ENCODE measurements at regions not wholly inside any gene's neighbourhood (a gene's known extent, or its start where the extent isn't known, plus 50 kb on each side); places are given as distances from the start of the nearest gene placed in this dataset.

GRCh38 chr4:100124715-100125114, 65.6 kb downstream of the DDIT4L start:
- TF ChIP-seq POLR2A (IDR thresholded peaks at IDR 0.05): no peak
- TF ChIP-seq, protein P1, sequence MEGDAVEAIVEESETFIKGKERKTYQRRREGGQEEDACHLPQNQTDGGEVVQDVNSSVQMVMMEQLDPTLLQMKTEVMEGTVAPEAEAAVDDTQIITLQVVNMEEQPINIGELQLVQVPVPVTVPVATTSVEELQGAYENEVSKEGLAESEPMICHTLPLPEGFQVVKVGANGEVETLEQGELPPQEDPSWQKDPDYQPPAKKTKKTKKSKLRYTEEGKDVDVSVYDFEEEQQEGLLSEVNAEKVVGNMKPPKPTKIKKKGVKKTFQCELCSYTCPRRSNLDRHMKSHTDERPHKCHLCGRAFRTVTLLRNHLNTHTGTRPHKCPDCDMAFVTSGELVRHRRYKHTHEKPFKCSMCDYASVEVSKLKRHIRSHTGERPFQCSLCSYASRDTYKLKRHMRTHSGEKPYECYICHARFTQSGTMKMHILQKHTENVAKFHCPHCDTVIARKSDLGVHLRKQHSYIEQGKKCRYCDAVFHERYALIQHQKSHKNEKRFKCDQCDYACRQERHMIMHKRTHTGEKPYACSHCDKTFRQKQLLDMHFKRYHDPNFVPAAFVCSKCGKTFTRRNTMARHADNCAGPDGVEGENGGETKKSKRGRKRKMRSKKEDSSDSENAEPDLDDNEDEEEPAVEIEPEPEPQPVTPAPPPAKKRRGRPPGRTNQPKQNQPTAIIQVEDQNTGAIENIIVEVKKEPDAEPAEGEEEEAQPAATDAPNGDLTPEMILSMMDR (IDR thresholded peaks at IDR 0.05): no peak

Measured in adrenal gland (tissue), 5 donors.